Right atrium auricular region (tissue), 2 donors: ENCODE measurements at regions not wholly inside any gene's neighbourhood (a gene's known extent, or its start where the extent isn't known, plus 50 kb on each side); places are given as distances from the start of the nearest gene placed in this dataset.

Experiments
- DNase-seq: peaks from one replicate; pipeline ENCODE4 v3.0.0-alpha.2; 2019; ENCODE audit warnings: low spot score
- H3K27ac ChIP-seq, 2 donors: fragments of 200-600 bp; sonication (generic); 1 replicate in 1 of 2; 2 replicates in 1 of 2; pipeline ENCODE4 v1.5.1; 2016 to 2019
- H3K27me3 ChIP-seq, 2 donors: fragments of 200-600 bp; sonication (generic); one replicate each; pipeline versions ENCODE4 v1.5.1 to v1.6.0; 2017 to 2019
- H3K36me3 ChIP-seq: fragments of 200-600 bp; sonication (generic); one replicate; pipeline ENCODE4 v1.5.1; 2016
- H3K4me1 ChIP-seq, 2 donors: fragments of 200-600 bp; sonication (generic); one replicate each; pipeline versions ENCODE4 v1.5.1 to v1.6.0; 2017 to 2019
- H3K4me3 ChIP-seq, 2 donors: fragments of 200-600 bp; sonication (generic); 1 replicate in 1 of 2; 2 replicates in 1 of 2; pipeline ENCODE4 v1.5.1; 2017 to 2019; ENCODE audit warnings: mild to moderate bottlenecking in 1 of 2, moderate library complexity in 1 of 2
- H3K9me3 ChIP-seq, 2 donors: fragments of 200-600 bp; sonication (generic); one replicate each; pipeline ENCODE4 v1.5.1; 2019
- CTCF ChIP-seq, 2 donors: fragments of 200-600 bp; sonication (generic); IDR thresholded peaks; one replicate each; pipeline ENCODE4 v1.5.1; 2019; ENCODE audit warnings: antibody characterized with exemption in 2 of 2

- TF ChIP-seq CTCF (IDR thresholded peaks at IDR 0.05): no peak
- no peak overlapping the region for H3K27ac ChIP-seq
- DNase-seq: no peak
These were observed 100.2 kb downstream of the HINT1 start for GRCh38 chr5:131064669-131065371.

GRCh38 chr5:131042021-131042789, 122.9 kb downstream of the HINT1 start:
- H3K36me3 ChIP-seq: no peaks in the 10 kb centered on the region
- H3K27ac ChIP-seq: no peak overlapping the region
- no peak overlapping the region for H3K4me3 ChIP-seq
- no peaks in the 10 kb centered on the region for H3K27me3 ChIP-seq
- no peaks in the 10 kb centered on the region for H3K4me1 ChIP-seq
- peaks cover 0 to 8% of the 10 kb centered on the region in 2 donors for H3K9me3 ChIP-seq
- no peak for DNase-seq
- TF ChIP-seq CTCF (IDR thresholded peaks at IDR 0.05): no peak

More at GRCh38 chr5:131064669-131065371, 100.2 kb downstream of the HINT1 start:
- no peaks in the 10 kb centered on the region for H3K4me1 ChIP-seq
- no peaks in the 10 kb centered on the region for H3K36me3 ChIP-seq
- H3K27me3 ChIP-seq: no peaks in the 10 kb centered on the region
- H3K9me3 ChIP-seq: peaks cover 0 to 10% of the 10 kb centered on the region in 2 donors
- H3K4me3 ChIP-seq: no peak overlapping the region

GRCh38 chr5:131023498-131023865, 141.6 kb downstream of the HINT1 start:
- H3K27me3 ChIP-seq: no peaks in the 10 kb centered on the region
- no peaks in the 10 kb centered on the region for H3K4me1 ChIP-seq
- H3K9me3 ChIP-seq: no peaks in the 10 kb centered on the region
- no peak for TF ChIP-seq CTCF (IDR thresholded peaks at IDR 0.05)
- DNase-seq: no peak
- no peaks in the 10 kb centered on the region for H3K36me3 ChIP-seq
- no peak overlapping the region for H3K27ac ChIP-seq
- H3K4me3 ChIP-seq: no peak overlapping the region

GRCh38 chr5:131022811-131023497, 142.1 kb downstream of the HINT1 start:
- H3K27me3 ChIP-seq: no peaks in the 10 kb centered on the region
- TF ChIP-seq CTCF (IDR thresholded peaks at IDR 0.05): no peak

GRCh38 chr5:131021646-131022045, 143.4 kb downstream of the HINT1 start:
- no peak overlapping the region for H3K27ac ChIP-seq
- no peak for DNase-seq
- no peaks in the 10 kb centered on the region for H3K9me3 ChIP-seq
- H3K36me3 ChIP-seq: no peaks in the 10 kb centered on the region
- H3K4me1 ChIP-seq: no peaks in the 10 kb centered on the region
- H3K4me3 ChIP-seq: no peak overlapping the region
- no peak for TF ChIP-seq CTCF (IDR thresholded peaks at IDR 0.05)
- no peaks in the 10 kb centered on the region for H3K27me3 ChIP-seq

More at GRCh38 chr5:131022811-131023497, 142.1 kb downstream of the HINT1 start:
- Histone ChIP-seq H3K4me1 (no peaks in the 10 kb centered on the region), H3K4me3 (no peak overlapping the region), H3K9me3 (no peaks in the 10 kb centered on the region), H3K27ac (no peak overlapping the region), H3K36me3 (no peaks in the 10 kb centered on the region)
- DNase-seq: no peak
